ENCODE measurements at regions not wholly inside any gene's neighbourhood (a gene's known extent, or its start where the extent isn't known, plus 50 kb on each side); places are given as distances from the start of the nearest gene placed in this dataset.

DNA sequence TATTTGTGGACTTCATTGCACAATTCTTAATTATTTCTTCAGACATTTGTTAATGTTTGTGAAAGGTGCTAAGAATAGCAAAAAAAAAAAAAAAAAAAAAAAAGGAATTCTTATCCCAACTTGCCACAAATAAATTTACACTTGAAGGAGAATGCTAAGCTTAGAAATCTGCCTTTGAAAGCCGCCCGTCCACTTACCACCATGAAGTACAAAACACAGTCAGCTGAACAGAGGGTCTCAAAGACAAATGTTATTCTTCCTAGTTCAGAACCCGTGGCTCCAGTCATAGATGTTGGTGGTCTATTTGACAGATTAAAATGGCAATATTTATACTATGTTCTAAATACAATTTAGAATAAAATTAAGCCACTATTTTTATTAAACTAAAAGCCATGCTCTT, 141.2 kb downstream of the ELAPOR2 start:
- Histone ChIP-seq H4K20me1 (ENCODE audit: insufficient read depth, low read length) (no peaks in the 10 kb centered on the region), H3K4me3 (ENCODE audit: low read length) (no peak overlapping the region), H3K4me1 (ENCODE audit: low read length) (no peaks in the 10 kb centered on the region), H3K4me2 (ENCODE audit: low read length) (no peak overlapping the region), H3K9me3 (ENCODE audit: insufficient read depth, low read length) (no peaks in the 10 kb centered on the region), H3K9ac (ENCODE audit: low read length) (no peak overlapping the region), H3K79me2 (ENCODE audit: low read length) (no peaks in the 10 kb centered on the region), H3K36me3 (replicated peaks; ENCODE audit: low read depth, low read length) (no peaks in the 10 kb centered on the region), H2AFZ (ENCODE audit: low read depth, low read length) (no peak overlapping the region), H3K27me3 (ENCODE audit: low read depth, low read length) (no peaks in the 10 kb centered on the region), H3K27ac (ENCODE audit: low read length) (no peak overlapping the region)
- TF ChIP-seq EZH2phosphoT487 (IDR thresholded peaks at IDR 0.05; ENCODE audit: low read depth), result no peak
- TF ChIP-seq, protein P1, sequence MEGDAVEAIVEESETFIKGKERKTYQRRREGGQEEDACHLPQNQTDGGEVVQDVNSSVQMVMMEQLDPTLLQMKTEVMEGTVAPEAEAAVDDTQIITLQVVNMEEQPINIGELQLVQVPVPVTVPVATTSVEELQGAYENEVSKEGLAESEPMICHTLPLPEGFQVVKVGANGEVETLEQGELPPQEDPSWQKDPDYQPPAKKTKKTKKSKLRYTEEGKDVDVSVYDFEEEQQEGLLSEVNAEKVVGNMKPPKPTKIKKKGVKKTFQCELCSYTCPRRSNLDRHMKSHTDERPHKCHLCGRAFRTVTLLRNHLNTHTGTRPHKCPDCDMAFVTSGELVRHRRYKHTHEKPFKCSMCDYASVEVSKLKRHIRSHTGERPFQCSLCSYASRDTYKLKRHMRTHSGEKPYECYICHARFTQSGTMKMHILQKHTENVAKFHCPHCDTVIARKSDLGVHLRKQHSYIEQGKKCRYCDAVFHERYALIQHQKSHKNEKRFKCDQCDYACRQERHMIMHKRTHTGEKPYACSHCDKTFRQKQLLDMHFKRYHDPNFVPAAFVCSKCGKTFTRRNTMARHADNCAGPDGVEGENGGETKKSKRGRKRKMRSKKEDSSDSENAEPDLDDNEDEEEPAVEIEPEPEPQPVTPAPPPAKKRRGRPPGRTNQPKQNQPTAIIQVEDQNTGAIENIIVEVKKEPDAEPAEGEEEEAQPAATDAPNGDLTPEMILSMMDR (IDR thresholded peaks at IDR 0.05; ENCODE audit: low read depth, low read length), result no peak

DNA sequence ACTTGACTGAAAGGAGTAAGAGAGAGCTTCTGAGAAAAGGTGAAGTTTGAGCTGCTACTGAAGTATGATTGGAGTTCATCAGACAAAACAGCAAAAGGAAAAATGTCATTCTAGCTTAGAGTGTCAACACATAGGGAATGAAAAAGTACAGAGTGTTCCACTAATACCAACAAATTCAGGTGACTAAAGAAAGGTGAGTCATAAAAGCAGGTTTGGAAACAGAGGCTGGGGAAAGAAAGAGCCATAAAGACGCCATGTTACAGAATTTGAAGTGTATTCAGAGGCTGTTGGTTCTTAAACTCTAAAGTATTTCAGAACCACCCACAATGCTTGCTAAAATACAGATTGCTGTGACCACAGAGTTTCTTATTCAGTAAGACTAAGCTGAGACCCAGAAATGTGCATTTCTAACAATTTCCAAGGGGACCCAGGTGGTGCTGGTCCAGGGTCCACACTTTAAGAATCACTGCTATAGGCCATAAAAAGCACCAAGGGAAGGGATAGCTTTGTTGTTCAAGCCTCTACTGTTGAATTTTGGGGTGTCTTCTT, 143.1 kb downstream of the ELAPOR2 start:
- no peaks in the 10 kb centered on the region for H3K9me3 ChIP-seq (ENCODE audit: insufficient read depth, low read length)
- H3K4me2 ChIP-seq (ENCODE audit: low read length), result no peak overlapping the region
- H3K4me3 ChIP-seq (ENCODE audit: low read length), result no peak overlapping the region
- no peaks in the 10 kb centered on the region for H3K79me2 ChIP-seq (ENCODE audit: low read length)
- H4K20me1 ChIP-seq (ENCODE audit: insufficient read depth, low read length), result no peaks in the 10 kb centered on the region
- no peaks in the 10 kb centered on the region for H3K27me3 ChIP-seq (ENCODE audit: low read depth, low read length)
- no peak overlapping the region for H2AFZ ChIP-seq (ENCODE audit: low read depth, low read length)
- H3K36me3 ChIP-seq (replicated peaks; ENCODE audit: low read depth, low read length), result no peaks in the 10 kb centered on the region
- no peaks in the 10 kb centered on the region for H3K4me1 ChIP-seq (ENCODE audit: low read length)
- no peak overlapping the region for H3K27ac ChIP-seq (ENCODE audit: low read length)
- TF ChIP-seq, protein P1 (IDR thresholded peaks at IDR 0.05; ENCODE audit: low read depth, low read length), result no peak
- no peak for TF ChIP-seq EZH2phosphoT487 (IDR thresholded peaks at IDR 0.05; ENCODE audit: low read depth)
- no peak overlapping the region for H3K9ac ChIP-seq (ENCODE audit: low read length)

DNA sequence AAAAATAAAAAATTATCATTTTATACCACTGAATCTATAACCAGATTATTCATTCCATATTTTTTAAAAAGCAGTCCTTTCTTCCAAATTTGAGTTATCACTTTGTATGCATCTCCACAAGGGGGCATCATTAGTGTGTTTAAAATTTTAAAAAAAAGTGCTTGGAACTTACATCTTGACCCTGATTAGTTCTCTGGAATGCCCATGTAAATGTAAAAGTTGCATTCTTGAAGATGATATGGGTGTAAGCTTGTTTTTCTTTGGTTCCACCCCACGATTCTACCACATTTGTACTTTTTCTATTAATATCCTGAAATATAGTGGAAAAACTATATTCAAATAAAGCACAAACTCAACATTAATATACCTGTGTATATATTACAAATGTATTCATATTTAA, 144.9 kb downstream of the ELAPOR2 start:
- Histone ChIP-seq H3K79me2 (ENCODE audit: low read length) (no peaks in the 10 kb centered on the region), H3K4me3 (ENCODE audit: low read length) (no peak overlapping the region), H3K27me3 (ENCODE audit: low read depth, low read length) (no peaks in the 10 kb centered on the region), H4K20me1 (ENCODE audit: insufficient read depth, low read length) (no peaks in the 10 kb centered on the region), H3K9me3 (ENCODE audit: insufficient read depth, low read length) (no peaks in the 10 kb centered on the region), H3K36me3 (replicated peaks; ENCODE audit: low read depth, low read length) (no peaks in the 10 kb centered on the region), H3K4me1 (ENCODE audit: low read length) (no peaks in the 10 kb centered on the region), H3K27ac (ENCODE audit: low read length) (no peak overlapping the region), H2AFZ (ENCODE audit: low read depth, low read length) (no peak overlapping the region), H3K9ac (ENCODE audit: low read length) (no peak overlapping the region), H3K4me2 (ENCODE audit: low read length) (no peak overlapping the region)
- TF ChIP-seq, protein P1 (IDR thresholded peaks at IDR 0.05; ENCODE audit: low read depth, low read length), result peak; percentile 68
- TF ChIP-seq EZH2phosphoT487 (IDR thresholded peaks at IDR 0.05; ENCODE audit: low read depth), result no peak
